ENCODE measurements at regions not wholly inside any gene's neighbourhood (a gene's known extent, or its start where the extent isn't known, plus 50 kb on each side); places are given as distances from the start of the nearest gene placed in this dataset.

DNA sequence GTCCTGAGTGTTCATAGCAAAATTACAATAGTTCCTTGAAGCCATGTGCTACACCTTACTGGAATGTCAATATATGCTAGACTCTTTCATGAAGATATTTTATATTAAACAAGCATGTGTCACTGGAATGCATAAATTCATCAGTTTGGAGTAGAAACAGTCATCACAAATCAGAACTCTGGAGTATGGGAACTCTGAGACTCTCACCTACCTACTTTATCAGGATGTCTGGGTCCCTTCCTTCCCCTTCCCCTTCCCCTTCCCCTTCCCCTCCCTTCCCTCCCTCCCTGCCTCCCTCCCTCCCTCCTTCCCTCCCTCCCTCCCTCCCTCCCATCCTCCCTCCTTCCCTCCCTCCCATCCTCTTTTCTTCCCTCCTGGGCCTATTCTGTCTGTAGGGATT is 144.7 kb upstream of the PEX5L start:
- no TSS peak for BruUV-seq (replicated peaks)
- no peaks in the 10 kb centered on the region for H3K79me2 ChIP-seq (ENCODE audit: control insufficient read depth, insufficient read depth, low read length)
- TF ChIP-seq FOXM1 (IDR thresholded peaks at IDR 0.05; ENCODE audit: low read depth, low read length) (no peak), SUZ12 (IDR thresholded peaks at IDR 0.05; ENCODE audit: unreplicated experiment) (no peak), SPI1 (IDR thresholded peaks at IDR 0.05; ENCODE audit: borderline replicate concordance, insufficient read depth, low read depth, low read length) (no peak), DPF2 (IDR thresholded peaks at IDR 0.05) (no peak), EP300 (IDR thresholded peaks at IDR 0.05; ENCODE audit: borderline replicate concordance in 1 of 2, control insufficient read depth in 1 of 2, low read depth in 2 of 2, low read length in 2 of 2) (no peak), ZNF274 (IDR thresholded peaks at IDR 0.05; ENCODE audit: insufficient read depth, insufficient read length) (no peak), FOS (IDR thresholded peaks at IDR 0.05; ENCODE audit: borderline replicate concordance, extremely low read depth, insufficient read length) (no peak), SREBF1 (IDR thresholded peaks at IDR 0.05; ENCODE audit: low read length) (no peak), KLF5 (IDR thresholded peaks at IDR 0.05; ENCODE audit: partially characterized antibody) (no peak), CBX3 (IDR thresholded peaks at IDR 0.05; ENCODE audit: borderline replicate concordance, low read depth) (no peak), RAD21 (IDR thresholded peaks at IDR 0.05; ENCODE audit: insufficient read depth, low read depth, low read length) (no peak), SP1 (IDR thresholded peaks at IDR 0.05; ENCODE audit: low read depth, low read length) (no peak), CREB1 (IDR thresholded peaks at IDR 0.05; ENCODE audit: low read depth) (no peak), SMAD1 (IDR thresholded peaks at IDR 0.05; ENCODE audit: low read depth, partially characterized antibody) (no peak), MEF2A (IDR thresholded peaks at IDR 0.05; ENCODE audit: insufficient read depth, low read depth, low read length) (no peak)
- TF ChIP-seq, protein P1, sequence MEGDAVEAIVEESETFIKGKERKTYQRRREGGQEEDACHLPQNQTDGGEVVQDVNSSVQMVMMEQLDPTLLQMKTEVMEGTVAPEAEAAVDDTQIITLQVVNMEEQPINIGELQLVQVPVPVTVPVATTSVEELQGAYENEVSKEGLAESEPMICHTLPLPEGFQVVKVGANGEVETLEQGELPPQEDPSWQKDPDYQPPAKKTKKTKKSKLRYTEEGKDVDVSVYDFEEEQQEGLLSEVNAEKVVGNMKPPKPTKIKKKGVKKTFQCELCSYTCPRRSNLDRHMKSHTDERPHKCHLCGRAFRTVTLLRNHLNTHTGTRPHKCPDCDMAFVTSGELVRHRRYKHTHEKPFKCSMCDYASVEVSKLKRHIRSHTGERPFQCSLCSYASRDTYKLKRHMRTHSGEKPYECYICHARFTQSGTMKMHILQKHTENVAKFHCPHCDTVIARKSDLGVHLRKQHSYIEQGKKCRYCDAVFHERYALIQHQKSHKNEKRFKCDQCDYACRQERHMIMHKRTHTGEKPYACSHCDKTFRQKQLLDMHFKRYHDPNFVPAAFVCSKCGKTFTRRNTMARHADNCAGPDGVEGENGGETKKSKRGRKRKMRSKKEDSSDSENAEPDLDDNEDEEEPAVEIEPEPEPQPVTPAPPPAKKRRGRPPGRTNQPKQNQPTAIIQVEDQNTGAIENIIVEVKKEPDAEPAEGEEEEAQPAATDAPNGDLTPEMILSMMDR (IDR thresholded peaks at IDR 0.05 in 2 of 3, conservative IDR thresholded peaks at IDR 0.05 in 1 of 3; ENCODE audit: control insufficient read depth in 2 of 3, extremely low read depth in 1 of 3, insufficient read depth in 1 of 3, low read depth in 3 of 3, low read length in 3 of 3) = no peak
- TF ChIP-seq, protein P2, sequence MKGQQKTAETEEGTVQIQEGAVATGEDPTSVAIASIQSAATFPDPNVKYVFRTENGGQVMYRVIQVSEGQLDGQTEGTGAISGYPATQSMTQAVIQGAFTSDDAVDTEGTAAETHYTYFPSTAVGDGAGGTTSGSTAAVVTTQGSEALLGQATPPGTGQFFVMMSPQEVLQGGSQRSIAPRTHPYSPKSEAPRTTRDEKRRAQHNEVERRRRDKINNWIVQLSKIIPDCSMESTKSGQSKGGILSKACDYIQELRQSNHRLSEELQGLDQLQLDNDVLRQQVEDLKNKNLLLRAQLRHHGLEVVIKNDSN (IDR thresholded peaks at IDR 0.05; ENCODE audit: borderline replicate concordance, extremely low read length, insufficient read depth, low read depth, low read length) = no peak
- TF ChIP-seq, protein P3, sequence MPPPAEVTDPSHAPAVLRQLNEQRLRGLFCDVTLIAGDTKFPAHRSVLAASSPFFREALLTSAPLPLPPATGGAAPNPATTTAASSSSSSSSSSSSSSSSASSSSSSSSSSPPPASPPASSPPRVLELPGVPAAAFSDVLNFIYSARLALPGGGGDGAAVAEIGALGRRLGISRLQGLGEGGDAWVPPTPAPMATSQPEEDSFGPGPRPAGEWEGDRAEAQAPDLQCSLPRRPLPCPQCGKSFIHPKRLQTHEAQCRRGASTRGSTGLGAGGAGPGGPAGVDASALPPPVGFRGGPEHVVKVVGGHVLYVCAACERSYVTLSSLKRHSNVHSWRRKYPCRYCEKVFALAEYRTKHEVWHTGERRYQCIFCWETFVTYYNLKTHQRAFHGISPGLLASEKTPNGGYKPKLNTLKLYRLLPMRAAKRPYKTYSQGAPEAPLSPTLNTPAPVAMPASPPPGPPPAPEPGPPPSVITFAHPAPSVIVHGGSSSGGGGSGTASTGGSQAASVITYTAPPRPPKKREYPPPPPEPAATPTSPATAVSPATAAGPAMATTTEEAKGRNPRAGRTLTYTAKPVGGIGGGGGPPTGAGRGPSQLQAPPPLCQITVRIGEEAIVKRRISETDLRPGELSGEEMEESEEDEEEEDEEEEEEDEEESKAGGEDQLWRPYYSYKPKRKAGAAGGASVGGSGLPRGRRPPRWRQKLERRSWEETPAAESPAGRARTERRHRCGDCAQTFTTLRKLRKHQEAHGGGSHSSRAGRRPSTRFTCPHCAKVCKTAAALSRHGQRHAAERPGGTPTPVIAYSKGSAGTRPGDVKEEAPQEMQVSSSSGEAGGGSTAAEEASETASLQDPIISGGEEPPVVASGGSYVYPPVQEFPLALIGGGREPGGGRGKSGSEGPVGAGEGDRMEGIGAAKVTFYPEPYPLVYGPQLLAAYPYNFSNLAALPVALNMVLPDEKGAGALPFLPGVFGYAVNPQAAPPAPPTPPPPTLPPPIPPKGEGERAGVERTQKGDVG (CRISPR knock-in tag; IDR thresholded peaks at IDR 0.05) = no peak
- TF ChIP-seq, protein P4, sequence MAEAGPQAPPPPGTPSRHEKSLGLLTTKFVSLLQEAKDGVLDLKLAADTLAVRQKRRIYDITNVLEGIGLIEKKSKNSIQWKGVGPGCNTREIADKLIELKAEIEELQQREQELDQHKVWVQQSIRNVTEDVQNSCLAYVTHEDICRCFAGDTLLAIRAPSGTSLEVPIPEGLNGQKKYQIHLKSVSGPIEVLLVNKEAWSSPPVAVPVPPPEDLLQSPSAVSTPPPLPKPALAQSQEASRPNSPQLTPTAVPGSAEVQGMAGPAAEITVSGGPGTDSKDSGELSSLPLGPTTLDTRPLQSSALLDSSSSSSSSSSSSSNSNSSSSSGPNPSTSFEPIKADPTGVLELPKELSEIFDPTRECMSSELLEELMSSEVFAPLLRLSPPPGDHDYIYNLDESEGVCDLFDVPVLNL (IDR thresholded peaks at IDR 0.05; ENCODE audit: low read depth, low read length) = no peak

More for the DNA sequence above, 144.7 kb upstream of the PEX5L start:
- Histone ChIP-seq H3K4me2 (ENCODE audit: control insufficient read depth, insufficient read depth) (no peak overlapping the region), H3K27me3 (replicated peaks in 1 of 2; ENCODE audit: control insufficient read depth in 2 of 2, insufficient read depth in 2 of 2, low read length in 1 of 2) (no peaks in the 10 kb centered on the region), H2AFZ (ENCODE audit: control insufficient read depth, low read depth, low read length) (no peak overlapping the region), H3K4me1 (ENCODE audit: control insufficient read depth, insufficient read depth, low read length) (no peaks in the 10 kb centered on the region), H3K27ac (ENCODE audit: control insufficient read depth, insufficient read depth) (no peak overlapping the region), H3K36me3 (ENCODE audit: control insufficient read depth in 2 of 2, insufficient read depth in 2 of 2, low read length in 1 of 2) (no peaks in the 10 kb centered on the region), H3K9ac (ENCODE audit: control insufficient read depth, insufficient read depth, low read length) (no peak overlapping the region), H3K4me3 (no peak overlapping the region), H3K9me3 (replicated peaks; ENCODE audit: control insufficient read depth, insufficient read depth, low read length) (no peaks in the 10 kb centered on the region), H4K20me1 (ENCODE audit: control insufficient read depth, insufficient read depth) (no peaks in the 10 kb centered on the region)
- ChIA-PET CTCF (no interaction called here), RAD21 (ENCODE audit: unreplicated experiment) (no interaction called here), SMC1A (ENCODE audit: uncharacterized antibody, unreplicated experiment) (no interaction called here), POLR2A (no interaction called here)
- ATAC-seq (no peak), DNase-seq (ENCODE audit: low read depth, low spot score) (no peak), FAIRE-seq (no peak)
- in situ Hi-C loops (cut with MboI) (no loop called here), intact Hi-C loops (cut with micrococcal nuclease; ENCODE audit: unreplicated experiment) (no loop called here)

Measured in GM12878 (cell line).